ENCODE measurements at regions not wholly inside any gene's neighbourhood (a gene's known extent, or its start where the extent isn't known, plus 50 kb on each side); places are given as distances from the start of the nearest gene placed in this dataset.
"Not testable (repeated sequence)": the region's sequence is repeated elsewhere in the genome, so short reads cannot be mapped to it uniquely, and the experiment has no call there.

DNA sequence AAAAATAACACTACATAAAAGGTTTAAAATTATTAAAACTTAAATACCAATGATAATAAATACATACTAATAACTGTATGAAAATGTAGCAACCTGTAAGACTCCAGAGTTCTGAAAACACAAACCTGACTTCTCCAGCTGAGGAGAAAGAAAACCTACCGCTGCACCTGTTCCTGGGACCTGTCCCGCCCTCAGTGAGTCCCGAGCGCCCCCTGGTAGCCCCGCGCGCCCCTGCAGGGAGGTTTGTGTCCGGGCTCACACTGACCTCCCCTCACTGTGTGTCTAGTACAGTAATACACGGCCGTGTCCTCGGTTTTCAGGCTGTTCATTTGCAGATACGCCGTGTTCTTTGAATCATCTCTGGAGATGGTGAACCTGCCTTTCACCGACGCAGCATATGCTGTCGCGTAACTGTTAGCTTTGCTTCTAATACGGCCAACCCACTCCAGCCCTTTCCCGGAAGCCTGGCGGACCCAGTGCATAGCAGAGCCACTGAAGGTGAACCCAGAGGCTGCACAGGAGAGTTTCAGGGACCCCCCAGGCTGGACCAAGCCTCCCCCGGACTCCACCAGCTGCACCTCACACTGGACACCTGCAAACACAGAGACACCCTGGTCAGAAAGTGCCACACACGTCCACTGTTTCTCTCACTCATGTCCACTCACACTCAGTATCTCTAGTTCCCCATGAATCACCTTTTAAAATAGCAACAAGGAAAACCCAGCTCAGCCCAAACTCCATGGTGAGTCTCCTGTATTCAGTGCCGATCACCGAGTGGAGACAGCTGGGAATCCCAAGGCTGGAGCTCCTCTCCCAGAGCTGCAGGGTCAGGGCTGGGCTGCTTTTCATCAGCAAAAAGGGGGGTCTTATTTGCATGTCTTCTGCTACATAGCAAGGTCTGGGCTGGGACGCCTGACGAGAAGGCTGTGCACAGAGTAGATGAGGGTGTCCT lies 1276.3 kb downstream of the TMEM121 start:
- H3K36me3 ChIP-seq = no peaks in the 10 kb centered on the region
- H3K27me3 ChIP-seq = no peaks in the 10 kb centered on the region
- TF ChIP-seq Cebpa-rat (IDR thresholded peaks at IDR 0.05) = no peak
- peaks cover 0 to 7% (median 0%) of the 10 kb centered on the region in 10 experiments; a peak in 1 of 20 replicates for H3K4me1 ChIP-seq
- peak overlapping the region in 1 of 11 experiments; percentile 6; a peak in 1 of 22 replicates for H3K4me2 ChIP-seq
- H4K20me1 ChIP-seq = no peaks in the 10 kb centered on the region
- no peak overlapping the region for H3K27ac ChIP-seq
- no peaks in the 10 kb centered on the region for H3K9me3 ChIP-seq (replicated peaks in 1 of 11)
- H3K4me3 ChIP-seq = no peak overlapping the region
- no peak overlapping the region for H3K9ac ChIP-seq

DNA sequence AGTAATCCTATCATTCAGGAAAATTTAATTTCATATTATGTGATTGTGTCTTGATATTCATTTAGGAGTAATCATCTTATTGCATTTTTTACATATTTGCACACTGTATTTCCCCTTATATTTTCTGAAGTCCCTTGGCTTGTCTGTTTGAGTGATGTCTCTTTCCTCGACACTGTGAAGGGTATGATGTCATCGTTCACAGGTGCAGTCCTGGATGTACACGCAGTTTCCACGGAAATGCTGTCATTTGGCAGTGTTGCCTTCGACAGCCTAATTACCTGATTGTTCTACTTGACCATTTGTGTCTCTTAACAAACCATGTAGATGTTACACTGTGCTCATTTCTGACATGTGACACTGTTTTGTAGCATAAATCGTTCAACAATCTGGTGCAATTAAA lies 1277.0 kb downstream of the TMEM121 start:
- Histone ChIP-seq H3K27ac (no peak overlapping the region), H3K4me3 (no peak overlapping the region), H3K9ac (no peak overlapping the region), H3K27me3 (no peaks in the 10 kb centered on the region), H3K4me1 (peaks cover 0 to 7% (median 0%) of the 10 kb centered on the region in 10 experiments; a peak in 1 of 20 replicates), H3K36me3 (no peaks in the 10 kb centered on the region), H3K9me3 (replicated peaks in 1 of 11) (no peaks in the 10 kb centered on the region), H3K4me2 (no peak overlapping the region), H4K20me1 (no peaks in the 10 kb centered on the region)
- no peak for TF ChIP-seq Cebpa-rat (IDR thresholded peaks at IDR 0.05)

DNA sequence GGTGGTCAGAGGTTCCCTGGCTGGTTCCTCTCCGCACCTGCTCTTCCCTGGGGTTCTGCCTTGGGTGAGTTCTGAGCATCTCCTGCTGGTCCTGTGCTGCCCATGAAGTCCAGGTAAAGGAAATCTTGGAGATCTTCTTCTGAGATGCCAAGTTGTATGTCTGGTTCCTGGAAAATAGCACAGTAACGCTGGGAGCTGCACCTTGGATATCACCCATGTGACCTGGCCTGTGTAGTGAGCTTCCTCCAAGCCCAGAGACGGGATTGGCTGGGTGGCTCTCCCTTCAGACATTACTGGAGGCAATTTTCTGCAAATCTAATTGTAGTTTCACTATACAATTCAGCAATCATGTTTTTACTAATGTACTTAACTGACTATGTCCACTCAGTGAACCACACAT lies 1281.1 kb downstream of the TMEM121 start:
- H3K27me3 ChIP-seq = no peaks in the 10 kb centered on the region
- H3K9ac ChIP-seq = no peak overlapping the region
- peaks cover 0 to 22% (median 7%) of the 10 kb centered on the region in 10 experiments; a peak in 13 of 20 replicates for H3K4me1 ChIP-seq
- H3K36me3 ChIP-seq = no peaks in the 10 kb centered on the region
- H3K4me3 ChIP-seq = no peak overlapping the region
- H3K27ac ChIP-seq = no peak overlapping the region
- no peak for TF ChIP-seq Cebpa-rat (IDR thresholded peaks at IDR 0.05)
- H3K4me2 ChIP-seq = no peak overlapping the region
- H4K20me1 ChIP-seq = no peaks in the 10 kb centered on the region
- H3K9me3 ChIP-seq (replicated peaks in 1 of 11) = no peaks in the 10 kb centered on the region

DNA sequence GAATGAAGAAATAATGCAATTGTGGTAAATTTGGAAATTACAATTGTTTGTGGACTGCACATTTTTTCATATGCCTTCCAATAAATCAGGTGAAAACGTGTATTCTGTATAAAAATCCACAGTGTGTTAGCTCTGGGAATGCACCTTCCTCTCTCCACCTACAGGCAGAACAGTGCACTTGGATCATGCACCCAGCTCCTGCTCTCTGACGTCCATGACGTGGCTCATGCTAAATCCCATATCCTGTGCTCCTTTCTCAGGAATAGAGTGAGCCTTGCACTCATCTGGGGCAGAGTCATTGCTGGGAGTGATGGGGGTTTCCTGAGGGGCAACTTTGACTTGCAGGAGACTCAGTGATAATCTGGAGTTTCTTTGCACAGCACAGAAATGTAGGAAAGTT lies 1282.1 kb downstream of the TMEM121 start:
- no peak for TF ChIP-seq Cebpa-rat (IDR thresholded peaks at IDR 0.05)
- Histone ChIP-seq H3K9ac (no peak overlapping the region), H3K4me1 (peaks cover 3 to 28% (median 15%) of the 10 kb centered on the region in 10 experiments; a peak in 19 of 20 replicates), H3K4me2 (no peak overlapping the region), H3K4me3 (no peak overlapping the region), H3K27ac (no peak overlapping the region), H3K27me3 (no peaks in the 10 kb centered on the region), H4K20me1 (no peaks in the 10 kb centered on the region), H3K36me3 (no peaks in the 10 kb centered on the region), H3K9me3 (replicated peaks in 1 of 11) (no peaks in the 10 kb centered on the region)

DNA sequence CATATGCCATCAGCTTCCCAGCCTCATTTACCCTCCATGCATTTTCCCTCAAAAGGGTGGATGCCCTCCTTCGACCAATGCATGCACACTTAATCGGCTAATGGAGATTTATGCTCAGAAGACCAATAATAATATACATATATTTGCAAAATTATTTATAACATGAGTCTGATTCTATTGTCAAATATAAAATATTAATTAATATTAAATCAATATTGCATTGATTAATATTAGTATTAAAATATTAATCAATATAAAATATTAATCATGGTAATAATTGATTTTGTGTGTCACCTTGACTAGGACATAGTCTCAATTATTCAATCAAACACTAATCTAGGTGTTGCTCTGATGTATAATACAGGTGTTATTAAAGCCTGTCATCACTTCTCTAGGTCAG lies 1282.5 kb downstream of the TMEM121 start:
- Histone ChIP-seq H3K4me3 (no peak overlapping the region), H3K9me3 (replicated peaks in 1 of 11) (no peaks in the 10 kb centered on the region)

DNA sequence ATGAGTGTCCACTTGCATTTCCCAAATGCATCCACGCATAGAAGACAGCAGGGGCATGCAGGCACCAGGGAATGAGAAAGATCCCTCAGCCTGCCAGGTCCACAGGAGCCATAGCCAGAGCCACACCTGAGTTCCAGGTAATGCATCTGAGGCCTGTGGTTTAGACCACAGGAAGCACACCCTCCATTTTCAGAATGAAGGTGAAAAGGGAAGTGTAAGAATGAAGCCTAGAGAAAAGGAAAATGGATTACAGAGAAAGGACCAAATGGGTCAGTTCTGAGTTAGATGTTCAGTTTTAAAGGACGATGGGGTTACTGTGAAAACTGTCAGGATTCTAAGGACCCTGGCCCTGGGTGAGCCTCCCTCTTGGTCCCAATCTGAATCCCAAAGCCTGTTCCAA lies 1283.2 kb downstream of the TMEM121 start:
- Histone ChIP-seq H3K27me3 (no peaks in the 10 kb centered on the region), H3K9ac (no peak overlapping the region), H3K27ac (no peak overlapping the region), H3K4me3 (no peak overlapping the region), H4K20me1 (no peaks in the 10 kb centered on the region), H3K4me2 (peak overlapping the region in 9 of 11 experiments; percentile 0 to 38 (median 24); a peak in 9 of 22 replicates), H3K36me3 (no peaks in the 10 kb centered on the region), H3K9me3 (replicated peaks in 1 of 11) (no peaks in the 10 kb centered on the region), H3K4me1 (peaks cover 8 to 40% (median 26%) of the 10 kb centered on the region in 10 experiments; a peak in 19 of 20 replicates)
- TF ChIP-seq Cebpa-rat (IDR thresholded peaks at IDR 0.05) = no peak

More for the DNA sequence above, 1282.5 kb downstream of the TMEM121 start:
- Histone ChIP-seq H3K9ac (no peak overlapping the region), H3K27me3 (no peaks in the 10 kb centered on the region), H3K4me1 (peaks cover 7 to 33% (median 20%) of the 10 kb centered on the region in 10 experiments; a peak in 19 of 20 replicates), H4K20me1 (no peaks in the 10 kb centered on the region), H3K36me3 (no peaks in the 10 kb centered on the region), H3K27ac (no peak overlapping the region), H3K4me2 (no peak overlapping the region)
- TF ChIP-seq Cebpa-rat (IDR thresholded peaks at IDR 0.05) = no peak

DNA sequence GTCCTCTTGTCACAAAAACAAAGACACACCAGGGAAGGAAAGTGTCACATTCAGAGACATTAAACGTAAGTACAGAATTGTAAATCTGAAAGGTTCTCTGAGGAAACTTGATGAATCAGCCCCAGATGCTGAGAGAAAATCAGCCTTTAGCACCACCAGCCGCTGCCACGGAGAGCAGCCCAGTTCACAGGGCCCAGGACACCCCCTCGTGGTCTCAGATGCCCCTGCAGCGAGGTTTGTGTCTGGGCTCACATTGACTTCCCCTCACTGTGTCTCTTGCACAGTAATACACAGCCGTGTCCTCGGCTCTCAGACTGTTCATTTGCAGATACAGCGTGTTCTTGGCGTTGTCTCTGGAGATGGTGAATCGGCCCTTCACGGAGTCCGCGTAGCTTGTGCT lies 1283.8 kb downstream of the TMEM121 start:
- H3K9ac ChIP-seq; H3K9me3 ChIP-seq (replicated peaks in 1 of 11); H3K4me3 ChIP-seq; H3K27me3 ChIP-seq; H4K20me1 ChIP-seq; H3K36me3 ChIP-seq; H3K27ac ChIP-seq: not testable (repeated sequence)
- Histone ChIP-seq H3K4me1 (peaks cover 8 to 43% (median 27%) of the 10 kb centered on the region in 10 experiments; a peak in 19 of 20 replicates), H3K4me2 (peak overlapping the region in 7 of 11 experiments; percentile 0 to 38 (median 24); a peak in 7 of 22 replicates)

DNA sequence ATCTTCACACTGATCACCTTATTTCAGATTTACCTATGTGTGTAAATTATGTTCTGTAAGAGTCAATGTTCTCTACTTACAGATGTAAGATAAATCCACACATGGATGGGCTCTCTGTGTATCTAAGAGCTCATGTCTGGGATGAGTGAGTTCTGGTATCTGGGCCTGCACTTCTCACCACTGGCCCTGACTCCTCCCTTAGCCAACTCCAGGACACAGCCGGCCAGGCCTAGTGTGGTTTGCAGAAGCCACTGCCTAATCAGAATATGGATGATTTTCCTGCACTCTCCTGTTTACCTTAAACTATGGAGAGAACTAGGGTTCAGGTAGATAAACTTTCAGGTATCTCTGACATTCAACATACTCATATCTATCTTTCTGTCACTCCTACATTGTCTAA lies 1284.8 kb downstream of the TMEM121 start:
- no peak overlapping the region for H3K4me3 ChIP-seq
- TF ChIP-seq Cebpa-rat (IDR thresholded peaks at IDR 0.05) = no peak
- H3K9ac ChIP-seq = no peak overlapping the region
- no peaks in the 10 kb centered on the region for H3K9me3 ChIP-seq (replicated peaks in 1 of 11)
- H4K20me1 ChIP-seq = no peaks in the 10 kb centered on the region
- no peaks in the 10 kb centered on the region for H3K36me3 ChIP-seq
- no peak overlapping the region for H3K27ac ChIP-seq
- peaks cover 8 to 43% (median 27%) of the 10 kb centered on the region in 10 experiments; a peak in 19 of 20 replicates for H3K4me1 ChIP-seq
- H3K27me3 ChIP-seq = no peaks in the 10 kb centered on the region
- H3K4me2 ChIP-seq = no peak overlapping the region

DNA sequence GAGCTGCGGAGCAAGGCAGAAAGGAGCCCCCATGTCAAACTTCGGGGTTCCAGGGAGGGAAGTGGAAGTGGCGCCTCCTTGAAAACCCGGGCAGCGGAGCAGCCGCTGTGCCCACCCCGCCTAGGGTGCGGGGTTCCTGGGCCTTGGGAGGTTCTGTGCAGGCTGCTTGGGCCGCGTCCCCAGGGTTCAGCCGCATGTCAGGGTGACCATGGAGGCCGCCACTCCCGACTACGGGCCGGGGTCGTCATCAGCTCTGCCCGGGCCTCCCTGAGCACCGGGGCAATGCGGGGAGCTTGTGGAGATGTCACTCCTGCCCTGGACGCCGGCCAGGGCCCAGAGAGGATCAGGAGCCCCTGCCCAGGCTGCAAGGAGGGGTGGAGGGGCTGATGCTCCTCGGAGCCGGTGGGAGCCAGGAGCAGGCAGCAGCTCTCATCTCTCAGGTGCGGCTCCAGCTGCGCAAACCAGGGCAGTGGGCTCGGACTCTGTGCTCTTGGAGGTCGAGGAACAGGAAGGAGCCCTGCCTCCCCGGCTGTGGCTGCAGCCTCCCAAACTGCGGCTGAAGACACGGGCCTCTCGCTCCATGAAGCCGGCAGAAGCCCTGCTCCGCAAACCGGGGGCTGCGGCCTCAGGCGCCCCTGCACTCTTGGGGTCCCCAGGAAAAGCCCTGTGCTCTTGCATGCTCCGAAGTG lies 1286.5 kb downstream of the TMEM121 start:
- Histone ChIP-seq H3K4me1 (peaks cover 8 to 43% (median 27%) of the 10 kb centered on the region in 10 experiments; a peak in 19 of 20 replicates), H3K36me3 (no peaks in the 10 kb centered on the region), H3K9ac (0 out of 22 replicates have a peak overlapping the region, but pooled peaks of 1 of the 11 experiments have one; percentile 9), H3K27me3 (no peaks in the 10 kb centered on the region), H3K4me2 (peak overlapping the region; percentile 59 to 82 (median 69); a peak in 21 of 22 replicates), H3K27ac (peak overlapping the region in 3 of 11 experiments; percentile 0 to 34 (median 13); a peak in 1 of 22 replicates), H3K4me3 (0 out of 20 replicates have a peak overlapping the region, but pooled peaks of 1 of the 10 experiments have one; percentile 24), H4K20me1 (no peaks in the 10 kb centered on the region), H3K9me3 (replicated peaks in 1 of 11) (no peaks in the 10 kb centered on the region)
- no peak for TF ChIP-seq Cebpa-rat (IDR thresholded peaks at IDR 0.05)

All from BLaER1 treated with 17β-estradiol and CSF1 and Interleukin-3, amounts not matched to agents 10 nM and 100 nM (cell line).